ENCODE measurements at regions not wholly inside any gene's neighbourhood (a gene's known extent, or its start where the extent isn't known, plus 50 kb on each side); places are given as distances from the start of the nearest gene placed in this dataset.

DNA sequence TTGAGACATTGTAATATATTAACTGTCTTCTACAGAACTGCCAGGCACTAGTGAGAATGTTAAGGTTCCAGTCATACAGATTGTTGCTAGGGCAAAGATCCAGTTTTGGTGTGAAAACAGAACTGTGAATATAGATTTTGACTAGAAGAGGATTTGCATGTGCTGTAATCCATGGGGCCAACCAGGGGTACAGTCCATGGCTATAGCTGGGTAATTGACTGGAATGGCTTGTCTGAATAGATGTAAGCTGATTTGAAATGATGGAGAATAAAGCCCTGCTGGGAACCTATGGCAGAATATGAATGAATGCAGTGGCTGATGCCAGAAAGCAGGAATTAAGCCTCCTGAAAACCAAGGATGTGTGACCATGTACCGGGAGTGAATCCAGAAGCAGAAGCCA lies 748.5 kb upstream of the CDH10 start:
- Histone ChIP-seq H3K4me3 (replicated peaks; ENCODE audit: insufficient read depth, low read length) (no peak overlapping the region), H3K27me3 (ENCODE audit: insufficient read depth, poor library complexity, severe bottlenecking) (no peaks in the 10 kb centered on the region), H3K27ac (replicated peaks) (no peak overlapping the region)
- DNase-seq (ENCODE audit: low read depth in 1 of 2, low spot score in 1 of 2), result no peak
- TF ChIP-seq, protein P1, sequence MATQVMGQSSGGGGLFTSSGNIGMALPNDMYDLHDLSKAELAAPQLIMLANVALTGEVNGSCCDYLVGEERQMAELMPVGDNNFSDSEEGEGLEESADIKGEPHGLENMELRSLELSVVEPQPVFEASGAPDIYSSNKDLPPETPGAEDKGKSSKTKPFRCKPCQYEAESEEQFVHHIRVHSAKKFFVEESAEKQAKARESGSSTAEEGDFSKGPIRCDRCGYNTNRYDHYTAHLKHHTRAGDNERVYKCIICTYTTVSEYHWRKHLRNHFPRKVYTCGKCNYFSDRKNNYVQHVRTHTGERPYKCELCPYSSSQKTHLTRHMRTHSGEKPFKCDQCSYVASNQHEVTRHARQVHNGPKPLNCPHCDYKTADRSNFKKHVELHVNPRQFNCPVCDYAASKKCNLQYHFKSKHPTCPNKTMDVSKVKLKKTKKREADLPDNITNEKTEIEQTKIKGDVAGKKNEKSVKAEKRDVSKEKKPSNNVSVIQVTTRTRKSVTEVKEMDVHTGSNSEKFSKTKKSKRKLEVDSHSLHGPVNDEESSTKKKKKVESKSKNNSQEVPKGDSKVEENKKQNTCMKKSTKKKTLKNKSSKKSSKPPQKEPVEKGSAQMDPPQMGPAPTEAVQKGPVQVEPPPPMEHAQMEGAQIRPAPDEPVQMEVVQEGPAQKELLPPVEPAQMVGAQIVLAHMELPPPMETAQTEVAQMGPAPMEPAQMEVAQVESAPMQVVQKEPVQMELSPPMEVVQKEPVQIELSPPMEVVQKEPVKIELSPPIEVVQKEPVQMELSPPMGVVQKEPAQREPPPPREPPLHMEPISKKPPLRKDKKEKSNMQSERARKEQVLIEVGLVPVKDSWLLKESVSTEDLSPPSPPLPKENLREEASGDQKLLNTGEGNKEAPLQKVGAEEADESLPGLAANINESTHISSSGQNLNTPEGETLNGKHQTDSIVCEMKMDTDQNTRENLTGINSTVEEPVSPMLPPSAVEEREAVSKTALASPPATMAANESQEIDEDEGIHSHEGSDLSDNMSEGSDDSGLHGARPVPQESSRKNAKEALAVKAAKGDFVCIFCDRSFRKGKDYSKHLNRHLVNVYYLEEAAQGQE (IDR thresholded peaks at IDR 0.05; ENCODE audit: insufficient replicate concordance, low read depth), result no peak
- TF ChIP-seq GABPA (IDR thresholded peaks at IDR 0.05; ENCODE audit: low read depth) (no peak), POLR2AphosphoS5 (IDR thresholded peaks at IDR 0.05; ENCODE audit: low read depth) (no peak), SPI1 (IDR thresholded peaks at IDR 0.05; ENCODE audit: borderline replicate concordance, low read depth) (no peak)
- TF ChIP-seq, protein P2, sequence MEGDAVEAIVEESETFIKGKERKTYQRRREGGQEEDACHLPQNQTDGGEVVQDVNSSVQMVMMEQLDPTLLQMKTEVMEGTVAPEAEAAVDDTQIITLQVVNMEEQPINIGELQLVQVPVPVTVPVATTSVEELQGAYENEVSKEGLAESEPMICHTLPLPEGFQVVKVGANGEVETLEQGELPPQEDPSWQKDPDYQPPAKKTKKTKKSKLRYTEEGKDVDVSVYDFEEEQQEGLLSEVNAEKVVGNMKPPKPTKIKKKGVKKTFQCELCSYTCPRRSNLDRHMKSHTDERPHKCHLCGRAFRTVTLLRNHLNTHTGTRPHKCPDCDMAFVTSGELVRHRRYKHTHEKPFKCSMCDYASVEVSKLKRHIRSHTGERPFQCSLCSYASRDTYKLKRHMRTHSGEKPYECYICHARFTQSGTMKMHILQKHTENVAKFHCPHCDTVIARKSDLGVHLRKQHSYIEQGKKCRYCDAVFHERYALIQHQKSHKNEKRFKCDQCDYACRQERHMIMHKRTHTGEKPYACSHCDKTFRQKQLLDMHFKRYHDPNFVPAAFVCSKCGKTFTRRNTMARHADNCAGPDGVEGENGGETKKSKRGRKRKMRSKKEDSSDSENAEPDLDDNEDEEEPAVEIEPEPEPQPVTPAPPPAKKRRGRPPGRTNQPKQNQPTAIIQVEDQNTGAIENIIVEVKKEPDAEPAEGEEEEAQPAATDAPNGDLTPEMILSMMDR (IDR thresholded peaks at IDR 0.05; ENCODE audit: insufficient read depth, low read length), result no peak

DNA sequence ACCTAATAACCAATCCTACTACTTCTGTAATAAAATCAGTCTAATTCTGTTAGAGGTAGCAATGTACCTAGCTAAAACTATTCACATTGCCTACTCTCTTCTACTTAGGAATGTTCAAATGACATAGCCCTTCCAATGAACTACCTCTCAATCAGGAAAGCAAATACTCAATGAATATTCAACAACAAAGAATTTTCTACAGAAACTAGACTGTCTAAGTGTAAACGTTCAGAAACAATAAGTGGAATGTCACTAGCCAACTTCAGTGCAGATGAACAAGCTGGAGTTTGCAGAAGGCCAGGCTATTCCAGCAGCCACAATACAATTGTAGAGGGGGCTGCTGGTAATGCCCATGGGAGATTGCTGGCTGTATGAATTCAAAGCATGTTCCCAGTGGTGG lies 743.2 kb upstream of the CDH10 start:
- H3K27me3 ChIP-seq (ENCODE audit: insufficient read depth, poor library complexity, severe bottlenecking), result no peaks in the 10 kb centered on the region
- H3K27ac ChIP-seq (replicated peaks), result no peak overlapping the region
- no peak for TF ChIP-seq POLR2AphosphoS5 (IDR thresholded peaks at IDR 0.05; ENCODE audit: low read depth)
- H3K4me3 ChIP-seq (replicated peaks; ENCODE audit: insufficient read depth, low read length), result no peak overlapping the region
- no peak for DNase-seq (ENCODE audit: low read depth in 1 of 2, low spot score in 1 of 2)

GRCh38 chr5:25362799-25363198 lies 718.0 kb upstream of the CDH10 start:
- no peak for DNase-seq (ENCODE audit: low read depth in 1 of 2, low spot score in 1 of 2)
- TF ChIP-seq, protein P2 (IDR thresholded peaks at IDR 0.05; ENCODE audit: insufficient read depth, low read length), result no peak
- no peak for TF ChIP-seq POLR2AphosphoS5 (IDR thresholded peaks at IDR 0.05; ENCODE audit: low read depth)
- TF ChIP-seq, protein P1 (IDR thresholded peaks at IDR 0.05; ENCODE audit: insufficient replicate concordance, low read depth), result no peak
- no peak for TF ChIP-seq GABPA (IDR thresholded peaks at IDR 0.05; ENCODE audit: low read depth)
- Histone ChIP-seq H3K27me3 (ENCODE audit: insufficient read depth, poor library complexity, severe bottlenecking) (no peaks in the 10 kb centered on the region), H3K4me3 (replicated peaks; ENCODE audit: insufficient read depth, low read length) (no peak overlapping the region), H3K27ac (replicated peaks) (no peak overlapping the region)

- Histone ChIP-seq H3K27ac (replicated peaks) (no peak overlapping the region), H3K27me3 (ENCODE audit: insufficient read depth, poor library complexity, severe bottlenecking) (no peaks in the 10 kb centered on the region), H3K4me3 (replicated peaks; ENCODE audit: insufficient read depth, low read length) (no peak overlapping the region)
- TF ChIP-seq POLR2AphosphoS5 (IDR thresholded peaks at IDR 0.05; ENCODE audit: low read depth), result no peak
- TF ChIP-seq GABPA (IDR thresholded peaks at IDR 0.05; ENCODE audit: low read depth), result no peak
- no peak for DNase-seq (ENCODE audit: low read depth in 1 of 2, low spot score in 1 of 2)
Measured at GRCh38 chr5:25358919-25359318, 714.1 kb upstream of the CDH10 start.

DNA sequence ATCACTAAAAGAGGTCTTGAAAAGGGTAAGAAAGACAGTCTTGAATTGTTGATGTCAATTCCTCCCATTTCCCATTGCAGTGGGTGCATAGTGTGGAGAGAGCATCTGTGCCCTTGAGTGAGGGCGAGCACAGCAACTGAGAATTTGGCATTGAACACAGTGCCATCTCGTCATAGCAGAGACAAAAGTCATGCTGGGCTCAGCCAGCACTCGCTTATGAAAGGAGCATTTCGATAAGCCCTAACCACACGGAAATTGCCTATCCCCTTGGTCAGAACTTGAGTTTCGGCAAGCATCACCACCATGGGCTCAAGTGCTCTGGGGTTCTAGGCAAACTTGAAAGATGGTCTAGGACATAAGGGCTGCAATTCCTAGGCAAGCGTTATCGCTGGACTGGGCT lies 712.8 kb upstream of the CDH10 start:
- Histone ChIP-seq H3K27me3 (ENCODE audit: insufficient read depth, poor library complexity, severe bottlenecking) (no peaks in the 10 kb centered on the region), H3K4me3 (replicated peaks; ENCODE audit: insufficient read depth, low read length) (no peak overlapping the region), H3K27ac (replicated peaks) (no peak overlapping the region)
- no peak for DNase-seq (ENCODE audit: low read depth in 1 of 2, low spot score in 1 of 2)
- TF ChIP-seq, protein P2 (IDR thresholded peaks at IDR 0.05; ENCODE audit: insufficient read depth, low read length), result no peak
- TF ChIP-seq SPI1 (IDR thresholded peaks at IDR 0.05; ENCODE audit: borderline replicate concordance, low read depth), result no peak
- no peak for TF ChIP-seq POLR2AphosphoS5 (IDR thresholded peaks at IDR 0.05; ENCODE audit: low read depth)
- TF ChIP-seq GABPA (IDR thresholded peaks at IDR 0.05; ENCODE audit: low read depth), result no peak
- TF ChIP-seq, protein P1 (IDR thresholded peaks at IDR 0.05; ENCODE audit: insufficient replicate concordance, low read depth), result no peak

Data from HL-60 (cell line).